Embryonic facial prominence (tissue), 1 donor: ENCODE measurements at regions not wholly inside any gene's neighbourhood (a gene's known extent, or its start where the extent isn't known, plus 50 kb on each side); places are given as distances from the start of the nearest gene placed in this dataset.
A peak's percentile ranks its signal among the peaks of the same experiment; 100 is the strongest.
"Not testable (repeated sequence)": the region's sequence is repeated elsewhere in the genome, so short reads cannot be mapped to it uniquely, and the experiment has no call there.

ENCODE experiments used
- DNase-seq: peaks from one replicate; pipeline ENCODE4 v3.0.0-alpha.2; 2016; ENCODE audit errors: extremely low spot score

DNA sequence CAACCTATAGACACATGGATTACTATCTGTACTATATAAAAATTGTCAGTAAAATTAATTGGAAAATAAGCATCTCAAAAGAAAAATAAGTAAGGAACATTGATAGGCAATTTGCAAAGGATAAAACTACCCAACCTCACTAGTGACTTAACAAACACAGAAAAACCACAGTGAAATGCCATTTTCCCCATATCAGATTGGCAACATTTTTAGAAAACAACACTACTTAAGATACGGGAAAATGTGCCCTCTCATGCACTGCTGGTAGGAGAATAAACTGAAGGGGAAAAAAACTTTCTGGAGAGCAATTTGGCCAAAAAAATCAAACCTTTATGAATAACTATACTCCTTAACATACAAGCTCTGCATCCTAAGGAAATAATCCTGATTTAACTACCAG lies 254.0 kb downstream of the DEPDC1B start:
- no peak for DNase-seq

DNA sequence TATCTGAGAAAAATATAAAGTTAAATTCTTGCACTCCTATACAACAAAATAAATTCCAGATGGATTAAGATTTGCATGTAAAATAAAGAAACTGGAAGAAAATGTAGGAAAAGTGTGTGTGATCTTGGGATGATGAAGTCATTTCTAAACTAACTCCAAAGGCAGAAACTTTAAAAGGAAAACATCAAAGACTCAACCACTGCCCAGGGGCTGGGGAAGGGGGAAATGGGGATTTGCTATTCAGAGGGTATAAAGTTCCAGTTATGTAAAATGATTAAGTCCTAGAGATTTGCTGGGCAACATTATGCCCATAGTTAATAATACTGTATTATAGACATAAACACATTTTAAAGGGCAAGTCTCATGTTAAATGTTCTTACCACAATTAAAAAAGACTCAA lies 254.5 kb downstream of the DEPDC1B start:
- no peak for DNase-seq

DNA sequence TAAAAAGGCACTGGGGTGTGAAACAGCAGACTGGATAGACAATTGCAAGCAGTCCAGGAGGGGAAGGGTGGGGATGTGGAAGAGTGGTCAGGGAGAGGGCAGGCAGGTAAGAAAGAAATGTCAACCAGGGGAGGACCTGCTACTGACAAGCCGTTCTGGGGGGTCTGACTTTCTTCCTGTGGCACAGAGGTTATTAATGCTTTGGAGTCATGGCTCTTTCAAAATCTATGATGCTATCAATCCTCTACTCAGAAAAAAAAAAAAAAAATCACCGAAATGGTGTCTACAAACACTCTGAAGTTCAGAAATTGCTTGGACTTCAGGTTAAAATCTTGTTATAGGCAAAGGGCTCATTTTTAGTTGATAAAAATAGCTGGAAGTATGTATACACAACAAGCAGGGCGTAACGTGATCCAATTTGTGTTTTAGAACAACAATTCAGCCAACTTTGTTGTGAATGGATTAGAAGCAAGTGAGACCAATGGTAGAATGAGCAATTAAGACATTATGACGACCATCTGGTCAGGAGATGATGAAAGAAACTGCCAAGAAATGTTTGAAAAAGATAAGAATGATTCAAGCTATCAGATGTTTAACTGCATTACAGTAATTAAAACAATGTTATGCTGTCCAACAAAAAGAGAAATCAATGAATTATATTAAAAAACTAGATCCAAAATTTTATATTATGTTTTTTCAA lies 255.2 kb downstream of the DEPDC1B start:
- no peak for DNase-seq

DNA sequence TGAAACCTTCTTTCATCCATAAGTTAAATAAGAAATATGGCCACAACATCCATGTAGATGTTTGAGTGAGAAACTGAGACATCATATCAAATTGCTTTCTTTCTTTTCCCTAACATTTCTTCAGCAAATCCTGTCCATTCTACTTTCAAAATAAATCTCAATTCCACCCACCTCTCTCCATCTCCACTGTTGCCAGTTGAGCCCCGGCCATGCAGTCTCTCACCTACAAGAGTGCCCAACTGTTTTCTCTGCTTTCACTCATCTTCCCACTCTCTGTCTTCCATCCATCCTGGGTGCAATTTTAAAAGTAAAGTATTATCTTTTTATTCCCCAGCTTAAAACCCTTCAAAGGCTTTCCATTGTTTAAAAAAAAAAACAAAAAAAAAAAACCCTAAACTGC lies 260.4 kb downstream of the DEPDC1B start:
- DNase-seq, result no peak

DNA sequence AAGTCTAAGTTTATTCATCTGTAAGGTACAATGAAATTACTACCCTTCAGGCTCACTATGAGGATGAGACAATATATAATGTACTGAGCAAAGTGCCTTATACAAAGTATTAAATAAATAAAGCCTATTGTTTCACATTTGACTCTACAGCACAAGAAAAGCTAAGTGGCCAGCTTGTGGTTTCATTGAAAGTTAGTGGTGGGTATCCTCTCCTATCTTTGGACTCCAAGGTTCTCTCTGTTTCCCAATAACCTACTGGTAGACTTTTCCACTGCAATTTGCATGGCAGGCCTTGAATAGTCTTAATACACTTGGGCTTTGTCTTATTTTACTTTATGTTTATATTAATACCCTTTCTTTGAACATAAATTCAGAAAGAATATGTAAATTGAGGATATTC lies 262.7 kb downstream of the DEPDC1B start:
- DNase-seq, result no peak

DNA sequence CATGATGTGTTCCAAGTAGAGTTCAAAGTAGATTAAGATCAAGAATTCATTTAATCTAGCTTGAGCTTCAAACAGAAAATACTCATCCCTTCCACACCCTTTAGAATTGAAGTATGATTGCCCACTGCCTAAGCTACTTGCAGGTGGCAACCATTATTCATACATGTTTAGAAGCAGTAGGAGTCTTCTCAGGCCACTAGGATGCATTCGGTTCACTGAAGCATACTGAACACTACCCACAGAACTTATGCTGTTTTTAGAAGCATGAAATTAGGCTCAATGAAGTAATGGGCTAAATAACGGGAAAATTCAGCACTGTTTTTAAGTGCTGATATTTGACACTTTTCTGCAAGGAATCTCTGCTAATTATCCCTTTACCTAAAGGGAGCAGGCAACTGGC lies 263.4 kb downstream of the DEPDC1B start:
- no peak for DNase-seq

DNA sequence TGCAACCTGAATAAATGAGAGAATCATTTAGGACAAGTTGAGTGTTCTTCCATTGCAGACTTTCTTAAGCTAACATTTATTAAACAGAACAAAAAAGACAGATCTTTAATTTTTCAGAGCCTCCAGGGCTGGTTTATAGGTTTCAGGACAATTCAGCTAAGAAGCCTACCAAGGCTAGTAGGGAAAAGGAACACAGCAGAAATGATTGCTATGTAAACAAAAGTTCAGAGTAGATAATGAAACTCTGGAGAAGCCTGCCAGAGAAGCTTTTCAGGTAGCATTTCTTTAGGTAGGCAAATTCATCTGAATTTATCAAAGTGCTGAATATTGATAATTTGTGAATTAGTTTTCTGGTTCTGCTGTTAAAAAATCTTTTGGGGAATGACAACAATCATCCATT lies 264.2 kb downstream of the DEPDC1B start:
- DNase-seq, result no peak

DNA sequence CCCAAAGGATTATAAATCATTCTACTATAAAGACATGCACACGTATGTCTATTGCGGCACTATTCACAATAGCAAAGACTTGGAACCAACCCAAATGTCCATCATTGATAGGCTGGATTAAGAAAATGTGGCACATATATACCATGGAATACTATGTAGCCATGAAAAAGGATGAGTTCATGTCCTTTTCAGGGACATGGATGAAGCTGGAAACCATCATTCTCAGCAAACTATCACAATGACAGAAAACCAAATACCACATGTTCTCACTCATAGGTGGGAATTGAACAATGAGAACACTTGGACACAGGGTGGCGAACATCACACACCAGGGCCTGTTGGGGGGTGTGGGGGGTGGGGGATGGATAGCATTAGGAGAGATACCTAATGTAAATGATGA lies 273.8 kb downstream of the DEPDC1B start:
- DNase-seq, result not testable (repeated sequence)

DNA sequence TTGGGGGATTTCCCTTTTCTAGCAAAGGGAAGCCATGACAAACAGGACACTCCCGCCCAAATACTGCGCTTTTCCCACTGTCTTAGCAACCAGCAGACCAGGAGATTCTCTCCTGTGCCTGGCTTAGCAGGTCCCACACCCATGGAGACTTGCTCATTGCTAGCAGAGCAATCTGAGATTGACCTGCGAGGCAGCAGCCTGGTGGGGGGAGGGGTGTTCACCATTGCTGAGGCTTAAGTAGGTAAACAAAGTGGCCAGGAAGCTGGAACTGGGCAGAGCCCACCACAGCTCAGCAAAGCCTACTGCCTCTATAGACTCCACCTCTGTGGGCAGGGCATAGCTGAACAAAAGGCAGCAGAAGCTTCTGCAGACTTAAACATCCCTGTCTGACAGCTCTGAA lies 279.2 kb downstream of the DEPDC1B start:
- not testable (repeated sequence) for DNase-seq

DNA sequence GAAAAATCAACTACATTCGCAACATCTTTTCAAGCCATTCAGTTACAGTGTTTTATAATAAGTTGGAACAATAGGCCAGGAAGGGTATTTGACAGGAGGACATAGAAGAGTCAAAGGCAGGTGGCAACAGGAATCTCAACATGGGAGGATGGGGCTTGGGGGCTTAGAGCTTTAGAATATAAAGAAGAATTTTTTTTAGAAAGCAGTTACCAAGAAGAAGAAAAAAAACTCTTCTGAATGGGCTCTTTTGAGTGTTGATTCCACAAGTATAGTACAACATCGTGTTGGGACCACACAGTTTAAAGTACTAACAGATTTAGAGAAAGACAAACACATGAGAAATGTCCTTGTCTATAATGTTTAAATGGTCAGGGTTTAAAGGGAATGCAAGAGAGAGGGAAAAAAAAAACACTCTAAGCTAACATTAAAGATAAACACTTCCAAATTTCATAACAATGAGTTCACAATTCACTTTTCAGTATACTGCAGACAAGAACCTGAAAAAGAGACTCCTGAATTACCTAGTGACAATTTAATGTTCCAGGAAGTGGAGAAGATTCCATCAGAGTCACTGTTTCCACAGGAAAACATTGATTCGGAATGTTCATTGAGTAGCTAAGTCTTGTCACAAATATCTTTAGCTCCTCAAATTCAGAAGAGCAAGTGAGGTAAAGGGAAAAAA lies 282.3 kb downstream of the DEPDC1B start:
- no peak for DNase-seq

DNA sequence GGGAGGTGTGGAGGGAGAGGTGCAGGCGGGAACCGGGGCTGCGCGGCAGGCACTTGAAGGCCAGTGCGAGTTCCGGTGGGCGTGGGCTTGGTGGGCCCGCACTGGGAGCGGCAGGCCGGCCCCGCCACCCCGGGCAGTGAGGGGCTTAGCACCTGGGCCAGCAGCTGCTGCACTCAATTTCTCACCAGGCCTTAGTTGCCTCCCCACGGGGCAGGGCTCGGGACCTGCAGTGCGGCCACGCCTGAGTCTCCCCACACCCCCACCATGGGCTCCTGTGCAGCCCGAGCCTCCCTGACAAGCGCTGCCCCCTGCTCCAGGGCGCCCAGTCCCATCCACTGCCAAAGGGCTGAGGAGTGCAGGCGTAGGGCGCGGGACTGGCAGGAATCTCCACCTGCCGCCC lies 284.5 kb downstream of the DEPDC1B start:
- DNase-seq, result no peak

DNA sequence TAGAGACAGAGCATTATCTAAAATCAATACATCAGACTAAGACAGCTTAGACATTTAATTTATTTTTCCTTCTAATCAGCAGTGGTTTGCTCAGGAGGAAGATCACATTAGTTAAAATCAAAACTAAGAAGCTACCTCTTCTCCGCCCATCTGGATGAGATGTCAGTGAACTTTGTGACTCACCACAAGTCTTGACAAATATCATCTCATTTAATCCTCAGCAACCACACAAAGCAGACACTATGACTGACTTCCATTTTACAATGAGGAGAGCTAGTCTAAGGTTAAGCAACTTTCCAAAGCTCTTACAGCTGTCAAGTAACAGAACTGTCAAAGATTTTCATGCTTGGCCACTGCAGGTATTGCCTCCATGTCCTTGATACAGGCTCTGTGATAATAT lies 289.5 kb downstream of the DEPDC1B start:
- DNase-seq, result no peak

DNA sequence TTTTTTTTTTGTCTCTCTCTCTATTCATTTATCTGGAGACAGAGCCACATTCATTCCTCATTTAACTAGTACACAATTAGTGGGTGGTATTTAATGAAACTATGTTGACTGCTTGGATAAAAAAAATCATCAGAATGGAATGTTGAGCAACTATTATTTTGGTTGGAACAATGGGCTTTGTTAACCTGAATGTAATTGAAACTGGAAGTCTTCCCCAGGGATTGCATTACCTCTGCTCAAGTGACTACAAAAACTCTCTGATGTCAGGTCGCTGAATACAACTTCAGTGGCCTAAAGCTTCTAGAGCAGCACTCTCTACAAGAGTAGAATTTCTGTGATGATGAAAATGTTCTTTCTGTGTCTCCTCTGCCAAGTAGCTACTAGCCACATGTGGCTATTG lies 295.8 kb downstream of the DEPDC1B start:
- DNase-seq, result no peak

DNA sequence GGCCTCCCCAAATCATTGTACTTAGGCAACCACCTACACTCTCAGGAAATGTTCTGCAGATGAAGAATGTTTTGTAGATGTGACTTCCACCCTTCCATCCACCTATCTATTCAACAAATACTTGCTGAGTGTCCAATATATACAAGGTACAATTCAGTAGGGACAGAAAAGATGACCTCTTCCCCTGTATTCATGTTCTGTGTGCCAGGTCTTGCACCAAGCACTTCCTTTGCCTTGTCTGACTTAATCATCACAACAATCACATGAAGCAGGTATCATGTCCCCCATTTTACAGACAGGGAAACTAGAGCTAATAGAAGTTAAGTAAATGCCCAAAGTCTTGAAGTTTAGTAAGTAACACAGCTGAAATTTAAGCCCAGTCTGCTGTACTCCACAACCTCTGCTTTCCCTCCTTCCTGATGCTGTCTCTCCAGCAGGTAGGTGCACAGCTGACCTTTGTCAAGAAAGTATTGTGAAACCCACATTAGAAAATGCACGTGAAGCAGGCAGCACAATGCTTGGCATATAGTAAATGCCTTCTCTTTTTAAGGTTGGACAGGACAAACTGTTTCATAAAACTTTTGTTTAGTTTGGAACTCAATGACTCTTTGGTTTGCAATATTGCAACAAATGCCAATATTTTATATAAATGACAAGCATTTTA lies 296.5 kb downstream of the DEPDC1B start:
- DNase-seq, result no peak

DNA sequence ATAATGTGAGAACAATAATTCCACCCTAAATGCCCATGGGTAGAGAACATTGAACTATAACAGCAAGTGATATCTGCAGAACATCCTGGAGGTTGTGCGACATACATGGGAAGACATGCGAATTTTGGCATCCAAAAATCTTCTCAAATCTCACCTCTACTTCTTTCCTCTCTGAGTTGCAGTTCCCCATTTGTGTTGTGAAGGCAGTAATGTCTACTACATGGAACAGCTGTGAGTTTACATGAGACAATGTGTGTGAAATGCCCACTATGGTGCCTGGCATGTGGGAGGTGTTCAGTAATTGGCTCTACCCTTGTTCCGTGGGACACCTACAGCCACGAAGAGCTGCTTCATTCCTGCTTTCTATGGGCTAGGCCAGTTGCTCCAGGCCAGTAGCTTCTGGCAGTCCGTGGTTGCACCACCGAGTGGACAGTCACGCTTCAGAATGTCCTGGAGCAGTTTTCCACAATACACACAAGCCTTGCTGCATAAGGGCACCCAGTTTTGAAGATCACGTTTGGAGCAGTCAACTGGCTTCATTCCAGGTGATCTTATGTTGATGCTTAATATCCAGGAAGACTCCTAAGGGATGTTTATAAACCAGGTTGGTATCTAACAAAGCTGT lies 297.7 kb downstream of the DEPDC1B start:
- DNase-seq, result no peak

DNA sequence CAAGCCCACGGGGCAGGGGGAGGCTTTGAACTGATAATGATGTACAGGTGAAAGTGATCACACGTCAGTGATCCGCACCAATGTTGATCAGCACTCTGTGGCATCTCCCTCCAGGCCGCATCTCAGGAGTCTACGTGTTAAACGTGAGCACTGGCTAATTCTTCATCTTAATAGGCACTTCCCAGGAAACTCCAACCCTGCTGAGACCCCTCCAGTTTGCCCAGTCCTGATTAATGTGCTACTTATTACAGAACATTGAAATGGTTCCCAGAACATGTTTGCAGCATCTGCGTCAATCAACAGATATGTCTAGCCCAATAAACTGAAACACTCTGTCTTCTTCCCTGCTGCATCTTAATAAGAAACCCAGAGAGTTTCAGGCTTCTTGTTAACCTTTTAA lies 298.4 kb downstream of the DEPDC1B start:
- DNase-seq, result no peak

DNA sequence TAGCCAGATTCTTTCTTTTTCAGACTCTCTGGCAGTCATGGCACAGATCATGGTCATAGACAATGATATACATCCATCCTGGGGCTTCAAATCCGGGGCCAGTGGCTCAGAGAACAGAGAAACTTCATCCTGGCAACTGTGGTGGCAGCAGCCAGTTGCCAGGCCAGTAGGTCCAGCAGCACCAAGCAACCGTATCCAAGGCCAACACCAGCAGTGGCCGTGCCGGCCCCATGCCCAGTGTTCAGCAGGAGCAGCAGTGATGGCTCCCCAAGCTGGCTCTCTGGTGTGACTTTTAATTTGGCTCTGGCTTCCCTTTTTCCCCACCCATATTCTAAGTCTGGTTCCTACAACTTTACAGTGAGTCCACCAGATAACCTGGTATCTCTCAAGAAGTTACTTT lies 300.5 kb downstream of the DEPDC1B start:
- no peak for DNase-seq

DNA sequence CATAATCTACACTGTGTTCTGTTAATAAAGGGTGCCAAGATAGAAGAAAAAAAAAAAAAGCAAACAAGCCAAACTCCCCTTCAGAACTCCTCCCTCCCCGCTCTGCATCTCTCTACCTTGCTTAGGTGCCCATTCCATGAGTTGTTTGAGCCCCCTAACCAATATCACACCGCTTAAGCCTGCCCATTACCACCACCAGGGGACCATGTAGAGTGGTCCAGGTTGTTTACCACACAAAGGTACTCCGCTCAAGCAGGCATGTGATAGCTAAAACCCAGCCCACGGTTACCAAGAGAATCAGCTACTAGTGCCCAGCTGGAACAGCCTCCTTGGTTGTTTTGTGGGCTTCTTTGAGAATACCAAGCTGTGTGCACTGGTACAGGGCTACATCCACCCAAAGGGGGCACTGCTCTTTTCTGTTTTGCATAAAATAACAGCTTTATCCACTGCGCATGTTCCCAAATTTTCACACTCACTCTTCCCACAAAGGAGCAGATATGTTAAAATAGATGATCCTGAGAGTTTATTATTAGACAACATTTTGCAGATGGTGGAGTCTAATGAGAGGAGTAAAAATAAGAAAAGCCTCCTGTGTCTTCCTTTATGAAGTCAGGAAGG lies 304.1 kb downstream of the DEPDC1B start:
- DNase-seq, result no peak

DNA sequence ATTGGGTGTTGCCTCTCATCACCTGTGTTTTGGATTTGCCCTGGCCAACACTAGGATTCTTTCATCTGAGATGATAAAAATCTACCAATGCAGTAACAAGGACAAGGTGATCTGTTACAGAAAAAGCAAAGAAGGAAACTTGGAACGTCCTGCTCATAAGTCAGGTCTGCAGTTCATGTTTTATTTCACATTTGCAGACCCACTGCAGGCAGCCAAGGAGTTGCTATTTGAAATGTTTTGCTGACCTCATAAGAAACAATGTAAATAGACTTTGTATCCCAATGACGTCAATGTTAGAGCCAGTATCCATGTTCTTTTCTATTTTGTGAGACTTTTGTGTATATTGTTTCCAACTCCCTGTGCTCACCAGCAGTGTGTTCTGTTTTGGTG lies 312.9 kb downstream of the DEPDC1B start:
- DNase-seq, result no peak

DNA sequence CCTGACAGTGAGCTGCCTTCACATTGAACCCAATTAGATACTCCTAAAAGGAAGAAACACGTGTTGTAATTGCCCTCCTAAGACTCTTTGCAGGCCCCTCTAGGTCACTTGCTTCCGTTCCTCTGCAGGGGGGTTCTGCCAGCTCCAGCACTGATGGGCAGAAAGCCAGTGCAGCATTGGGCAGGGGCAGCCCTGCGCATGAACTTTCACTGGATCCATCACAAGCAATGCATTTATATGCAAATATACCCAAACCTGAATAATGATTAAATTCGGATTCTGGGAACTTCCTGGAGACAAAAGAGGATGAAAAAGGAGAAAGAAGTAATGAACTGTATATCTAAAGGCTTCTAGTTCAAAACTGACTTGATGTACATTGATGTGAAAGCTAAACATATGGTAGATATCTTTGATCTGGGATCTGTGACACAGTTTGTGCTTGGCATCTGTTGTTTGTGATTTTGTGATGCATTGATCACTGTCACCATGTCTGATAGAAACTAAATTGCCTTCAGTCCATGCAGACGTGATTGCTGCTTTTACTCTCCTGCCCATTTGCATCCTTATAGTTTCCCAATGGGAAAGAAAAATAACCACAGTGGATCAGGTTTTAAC lies 313.4 kb downstream of the DEPDC1B start:
- DNase-seq, result no peak

DNA sequence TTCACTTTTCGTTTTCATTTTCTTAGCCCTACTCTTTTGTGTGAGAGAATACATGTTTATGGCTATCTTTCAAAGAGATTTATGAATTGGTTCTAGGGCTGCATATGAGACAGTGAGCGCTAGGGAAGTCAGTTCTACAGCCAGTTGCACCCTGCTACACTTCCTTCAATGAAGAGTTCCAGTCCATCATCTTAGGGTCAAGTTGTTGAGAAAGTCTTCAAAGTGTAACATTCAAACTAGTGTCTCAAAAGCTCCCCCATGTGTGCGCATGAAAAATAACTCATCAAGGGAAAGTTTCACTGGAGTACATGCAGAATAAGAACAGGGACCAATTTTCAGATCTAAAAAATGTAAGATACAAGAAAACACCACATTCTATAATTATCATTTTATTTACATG lies 317.2 kb downstream of the DEPDC1B start:
- DNase-seq, result peak; percentile 11

DNA sequence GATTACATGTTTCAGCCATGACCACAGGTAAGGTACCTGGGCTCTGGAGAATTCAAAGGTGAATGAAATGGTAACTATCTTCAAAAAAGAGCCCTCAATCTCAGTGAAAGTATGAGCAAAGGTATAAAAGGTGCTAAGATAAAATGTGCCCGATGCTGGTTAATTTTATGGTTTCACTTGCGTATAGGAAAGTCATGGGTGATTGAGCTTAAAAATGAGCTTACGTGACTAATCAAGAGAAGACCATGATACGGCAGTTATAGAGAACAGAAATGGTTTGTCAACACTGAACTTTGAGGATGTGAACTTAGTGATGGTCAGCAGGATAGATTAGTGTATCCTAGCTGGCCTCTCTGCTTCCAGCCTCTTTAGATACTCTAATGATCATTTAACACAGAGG lies 320.1 kb downstream of the DEPDC1B start:
- DNase-seq, result no peak
